ENCODE measurements at regions not wholly inside any gene's neighbourhood (a gene's known extent, or its start where the extent isn't known, plus 50 kb on each side); places are given as distances from the start of the nearest gene placed in this dataset.

DNA sequence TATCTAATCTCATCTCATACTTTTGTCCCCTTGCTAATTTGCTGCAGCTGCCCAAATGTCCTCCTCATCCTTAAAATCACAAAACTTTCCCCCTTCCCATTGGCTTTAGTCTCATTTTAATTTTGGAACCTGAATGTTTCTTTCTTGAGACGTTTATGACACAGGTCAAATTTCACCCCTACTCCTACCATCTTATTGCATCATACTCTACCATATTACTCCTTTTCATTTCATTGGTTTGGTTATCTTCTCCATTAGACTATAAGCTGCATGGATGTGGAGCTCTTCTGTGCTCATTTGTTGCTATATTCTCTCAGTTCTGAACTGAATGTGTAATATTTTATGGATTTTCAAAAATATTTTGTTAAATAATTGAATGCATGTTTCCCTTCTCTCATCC is 688.6 kb downstream of the CBLN4 start:
- TF ChIP-seq POLR2AphosphoS5 (IDR thresholded peaks at IDR 0.05), result no peak
- no peak for TF ChIP-seq POLR2A (IDR thresholded peaks at IDR 0.05)
